HepG2 (cell line): ENCODE measurements at regions not wholly inside any gene's neighbourhood (a gene's known extent, or its start where the extent isn't known, plus 50 kb on each side); places are given as distances from the start of the nearest gene placed in this dataset.

ENCODE experiments used
- BCL6 ChIP-seq: IDR thresholded peaks from 2 replicates; pipeline ENCODE4 v1.6.1; 2016; ENCODE audit warnings: missing genetic modification reagents, missing compliant biosample characterization
- CBX1 ChIP-seq: IDR thresholded peaks from one replicate; pipeline ENCODE4 v1.6.1; 2016; ENCODE audit warnings: antibody characterized with exemption, low read depth
- CENPX ChIP-seq: sonication (generic); formaldehyde crosslinking; IDR thresholded peaks from 2 replicates; pipeline ENCODE4 v1.9.0; 2021; ENCODE audit warnings: mild to moderate bottlenecking, missing genetic modification reagents, moderate library complexity
- EZH2 ChIP-seq: conservative IDR thresholded peaks from 2 replicates; pipeline ENCODE4 v1.6.1; 2012; ENCODE audit warnings: mild to moderate bottlenecking, low read depth, low read length, moderate library complexity
- FOXK1 ChIP-seq: sonication (generic); formaldehyde crosslinking; IDR thresholded peaks from 2 replicates; pipeline ENCODE4 v1.4.0; 2020; ENCODE audit warnings: low read depth, missing genetic modification reagents, borderline replicate concordance
- FOXK2 ChIP-seq: fragments of 450-650 bp; IDR thresholded peaks from 2 replicates; pipeline ENCODE4 v1.6.1; 2016
- GABPB1 ChIP-seq: IDR thresholded peaks from 2 replicates; pipeline ENCODE4 v1.6.1; 2016; ENCODE audit warnings: mild to moderate bottlenecking, missing genetic modification reagents, moderate library complexity, missing compliant biosample characterization
- GATAD2A ChIP-seq: IDR thresholded peaks from 2 replicates; pipeline ENCODE4 v1.6.1; 2016
- GFI1 ChIP-seq: sonication (generic); formaldehyde crosslinking; IDR thresholded peaks from 2 replicates; pipeline ENCODE4 v1.5.0; 2020; ENCODE audit warnings: missing genetic modification reagents, mild to moderate bottlenecking, borderline replicate concordance
- HOXA3 ChIP-seq: sonication (generic); formaldehyde crosslinking; IDR thresholded peaks from 2 replicates; pipeline ENCODE4 v1.5.0; 2020; ENCODE audit warnings: missing genetic modification reagents
- JARID2 ChIP-seq: sonication (generic); formaldehyde crosslinking; IDR thresholded peaks from 2 replicates; pipeline ENCODE4 v1.8.1; 2023; ENCODE audit warnings: missing genetic modification reagents, inconsistent platforms; ENCODE audit not compliant: insufficient replicate concordance
- MTA1 ChIP-seq: sonication (generic); formaldehyde crosslinking; IDR thresholded peaks from 2 replicates; pipeline ENCODE4 v1.4.0; 2020; ENCODE audit warnings: missing genetic modification reagents, mild to moderate bottlenecking, borderline replicate concordance
- NCOA1 ChIP-seq: sonication (generic); formaldehyde crosslinking; IDR thresholded peaks from 2 replicates; pipeline ENCODE4 v1.9.0; 2021; ENCODE audit warnings: missing genetic modification reagents
- NR1H2 ChIP-seq: sonication (generic); formaldehyde crosslinking; IDR thresholded peaks from 2 replicates; pipeline ENCODE4 v1.8.1; 2022; ENCODE audit warnings: low read depth, missing genetic modification reagents, borderline replicate concordance
- NR2F6 ChIP-seq, 2 experiments: IDR thresholded peaks; 2 replicates each; pipeline ENCODE4 v1.6.1; 2016; ENCODE audit warnings: antibody characterized with exemption in 1 of 2, mild to moderate bottlenecking in 1 of 2
- PBX3 ChIP-seq: sonication (generic); formaldehyde crosslinking; IDR thresholded peaks from 2 replicates; pipeline ENCODE4 v1.8.1; 2023; ENCODE audit warnings: missing genetic modification reagents, inconsistent platforms, borderline replicate concordance
- RELA ChIP-seq: sonication (generic); formaldehyde crosslinking; IDR thresholded peaks from 2 replicates; pipeline ENCODE4 v1.4.0; 2020; ENCODE audit warnings: missing genetic modification reagents
- RXRB ChIP-seq: IDR thresholded peaks from 2 replicates; pipeline ENCODE4 v1.6.1; 2016; ENCODE audit warnings: borderline replicate concordance, missing genetic modification reagents, missing compliant biosample characterization
- SAP130 ChIP-seq: IDR thresholded peaks from 2 replicates; pipeline ENCODE4 v1.6.1; 2016; ENCODE audit warnings: low read depth
- ZNF552 ChIP-seq: sonication (generic); formaldehyde crosslinking; IDR thresholded peaks from 2 replicates; pipeline ENCODE4 v1.9.0; 2022; ENCODE audit warnings: missing genetic modification reagents, mild to moderate bottlenecking, borderline replicate concordance
- ZNF674 ChIP-seq: sonication (generic); formaldehyde crosslinking; IDR thresholded peaks from 2 replicates; pipeline ENCODE4 v1.5.0; 2020; ENCODE audit warnings: low read depth, mild to moderate bottlenecking, missing genetic modification reagents
- TF ChIP-seq, protein P1 (sequence below): sonication (generic); formaldehyde crosslinking; IDR thresholded peaks from 2 replicates; pipeline ENCODE4 v1.4.0; 2020; ENCODE audit warnings: missing genetic modification reagents, mild to moderate bottlenecking, borderline replicate concordance
- TF ChIP-seq, protein P2 (sequence below): sonication (generic); formaldehyde crosslinking; IDR thresholded peaks from 2 replicates; pipeline ENCODE4 v1.4.0; 2020; ENCODE audit warnings: missing genetic modification reagents
- TF ChIP-seq, protein P3 (sequence below): sonication (generic); formaldehyde crosslinking; IDR thresholded peaks from 2 replicates; pipeline ENCODE4 v1.8.0; 2022; ENCODE audit warnings: mild to moderate bottlenecking, missing genetic modification reagents; ENCODE audit not compliant: insufficient replicate concordance

GRCh38 chr11:86741839-86742805 is 58.2 kb upstream of the PRSS23 start (continued):
- TF ChIP-seq NR1H2 (CRISPR knock-in tag) (no peak), RXRB (peak; percentile 55; the same call in 1 of the 2 replicates), BCL6 (0 out of 2 replicates have a peak, but pooled peaks have one; percentile 9), FOXK1 (CRISPR knock-in tag) (peak; percentile 13; the same call in 1 of the 2 replicates), JARID2 (no peak), SAP130 (CRISPR knock-in tag) (peak; percentile 44; the same call in 1 of the 2 replicates), RELA (no peak), EZH2 (no peak), ZNF674 (CRISPR knock-in tag) (no peak), FOXK2 (no peak), GABPB1 (CRISPR knock-in tag) (no peak), GFI1 (CRISPR knock-in tag) (no peak), NR2F6 (IDR thresholded peaks at IDR 0.05) (no peak), NR2F6 (CRISPR knock-in tag; IDR thresholded peaks at IDR 0.05) (0 out of 2 replicates have a peak, but pooled peaks have one; percentile 18), CENPX (no peak), MTA1 (CRISPR knock-in tag) (no peak), CBX1 (no peak), GATAD2A (CRISPR knock-in tag) (peak; percentile 51), PBX3 (CRISPR knock-in tag) (no peak), ZNF552 (no peak), NCOA1 (no peak), HOXA3 (CRISPR knock-in tag) (no peak)
- TF ChIP-seq, protein P1, sequence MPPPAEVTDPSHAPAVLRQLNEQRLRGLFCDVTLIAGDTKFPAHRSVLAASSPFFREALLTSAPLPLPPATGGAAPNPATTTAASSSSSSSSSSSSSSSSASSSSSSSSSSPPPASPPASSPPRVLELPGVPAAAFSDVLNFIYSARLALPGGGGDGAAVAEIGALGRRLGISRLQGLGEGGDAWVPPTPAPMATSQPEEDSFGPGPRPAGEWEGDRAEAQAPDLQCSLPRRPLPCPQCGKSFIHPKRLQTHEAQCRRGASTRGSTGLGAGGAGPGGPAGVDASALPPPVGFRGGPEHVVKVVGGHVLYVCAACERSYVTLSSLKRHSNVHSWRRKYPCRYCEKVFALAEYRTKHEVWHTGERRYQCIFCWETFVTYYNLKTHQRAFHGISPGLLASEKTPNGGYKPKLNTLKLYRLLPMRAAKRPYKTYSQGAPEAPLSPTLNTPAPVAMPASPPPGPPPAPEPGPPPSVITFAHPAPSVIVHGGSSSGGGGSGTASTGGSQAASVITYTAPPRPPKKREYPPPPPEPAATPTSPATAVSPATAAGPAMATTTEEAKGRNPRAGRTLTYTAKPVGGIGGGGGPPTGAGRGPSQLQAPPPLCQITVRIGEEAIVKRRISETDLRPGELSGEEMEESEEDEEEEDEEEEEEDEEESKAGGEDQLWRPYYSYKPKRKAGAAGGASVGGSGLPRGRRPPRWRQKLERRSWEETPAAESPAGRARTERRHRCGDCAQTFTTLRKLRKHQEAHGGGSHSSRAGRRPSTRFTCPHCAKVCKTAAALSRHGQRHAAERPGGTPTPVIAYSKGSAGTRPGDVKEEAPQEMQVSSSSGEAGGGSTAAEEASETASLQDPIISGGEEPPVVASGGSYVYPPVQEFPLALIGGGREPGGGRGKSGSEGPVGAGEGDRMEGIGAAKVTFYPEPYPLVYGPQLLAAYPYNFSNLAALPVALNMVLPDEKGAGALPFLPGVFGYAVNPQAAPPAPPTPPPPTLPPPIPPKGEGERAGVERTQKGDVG (CRISPR knock-in tag): no peak
- TF ChIP-seq, protein P2, sequence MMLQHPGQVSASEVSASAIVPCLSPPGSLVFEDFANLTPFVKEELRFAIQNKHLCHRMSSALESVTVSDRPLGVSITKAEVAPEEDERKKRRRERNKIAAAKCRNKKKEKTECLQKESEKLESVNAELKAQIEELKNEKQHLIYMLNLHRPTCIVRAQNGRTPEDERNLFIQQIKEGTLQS (CRISPR knock-in tag): peak; percentile 47; the same call in 1 of the 2 replicates
- TF ChIP-seq, protein P3, sequence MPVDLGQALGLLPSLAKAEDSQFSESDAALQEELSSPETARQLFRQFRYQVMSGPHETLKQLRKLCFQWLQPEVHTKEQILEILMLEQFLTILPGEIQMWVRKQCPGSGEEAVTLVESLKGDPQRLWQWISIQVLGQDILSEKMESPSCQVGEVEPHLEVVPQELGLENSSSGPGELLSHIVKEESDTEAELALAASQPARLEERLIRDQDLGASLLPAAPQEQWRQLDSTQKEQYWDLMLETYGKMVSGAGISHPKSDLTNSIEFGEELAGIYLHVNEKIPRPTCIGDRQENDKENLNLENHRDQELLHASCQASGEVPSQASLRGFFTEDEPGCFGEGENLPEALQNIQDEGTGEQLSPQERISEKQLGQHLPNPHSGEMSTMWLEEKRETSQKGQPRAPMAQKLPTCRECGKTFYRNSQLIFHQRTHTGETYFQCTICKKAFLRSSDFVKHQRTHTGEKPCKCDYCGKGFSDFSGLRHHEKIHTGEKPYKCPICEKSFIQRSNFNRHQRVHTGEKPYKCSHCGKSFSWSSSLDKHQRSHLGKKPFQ: no peak
